ENCODE measurements at regions not wholly inside any gene's neighbourhood (a gene's known extent, or its start where the extent isn't known, plus 50 kb on each side); places are given as distances from the start of the nearest gene placed in this dataset.

DNA sequence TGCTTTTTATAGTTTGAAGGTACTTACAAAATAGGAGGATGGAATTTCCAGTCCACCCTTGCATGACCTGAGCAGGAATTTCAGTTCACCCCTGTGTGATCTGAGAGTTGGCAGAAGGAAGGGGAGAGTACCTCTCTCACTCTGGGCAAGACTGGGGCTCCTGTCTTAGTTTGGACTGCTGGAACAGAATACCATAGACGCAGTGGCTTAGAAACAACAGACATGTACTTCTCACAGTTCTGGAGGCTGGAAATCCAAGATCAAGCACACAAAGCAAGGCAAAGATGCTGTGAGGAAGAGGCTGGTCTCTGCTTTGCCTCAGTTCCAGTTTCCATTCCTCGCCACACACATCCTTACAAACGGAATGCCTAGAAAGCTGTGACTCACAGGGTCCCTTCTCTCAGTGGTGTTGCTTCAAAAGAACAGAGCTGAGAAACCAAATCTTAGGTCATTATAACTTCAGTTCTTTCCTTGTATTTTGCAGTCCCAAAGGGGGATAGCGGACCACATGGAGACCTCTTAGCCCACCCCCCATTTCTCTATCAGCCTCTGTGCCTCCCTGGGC lies 108.8 kb upstream of the HAAO start:
- peaks cover 6 to 20% of the 10 kb centered on the region in 2 donors for H3K4me1 ChIP-seq (ENCODE audit: control insufficient read depth in 2 of 2, insufficient read depth in 2 of 2, low read length in 2 of 2)
- no peaks in the 10 kb centered on the region for H3K9me3 ChIP-seq (ENCODE audit: control insufficient read depth in 2 of 2, low read length in 2 of 2)
- H3K4me3 ChIP-seq (ENCODE audit: low read length in 2 of 2): no peak overlapping the region
- no peaks in the 10 kb centered on the region for H3K27me3 ChIP-seq (ENCODE audit: control insufficient read depth in 2 of 2, insufficient read depth in 2 of 2, low read length in 2 of 2)
- H3K36me3 ChIP-seq (ENCODE audit: control insufficient read depth in 2 of 2, insufficient read depth in 2 of 2, low read length in 2 of 2): no peaks in the 10 kb centered on the region
- H3K9ac ChIP-seq (ENCODE audit: low read depth in 1 of 2, low read length in 2 of 2): no peak overlapping the region
- H3K27ac ChIP-seq (ENCODE audit: low read depth in 2 of 2, low read length in 2 of 2): peak overlapping the region; percentile 3 to 34

DNA sequence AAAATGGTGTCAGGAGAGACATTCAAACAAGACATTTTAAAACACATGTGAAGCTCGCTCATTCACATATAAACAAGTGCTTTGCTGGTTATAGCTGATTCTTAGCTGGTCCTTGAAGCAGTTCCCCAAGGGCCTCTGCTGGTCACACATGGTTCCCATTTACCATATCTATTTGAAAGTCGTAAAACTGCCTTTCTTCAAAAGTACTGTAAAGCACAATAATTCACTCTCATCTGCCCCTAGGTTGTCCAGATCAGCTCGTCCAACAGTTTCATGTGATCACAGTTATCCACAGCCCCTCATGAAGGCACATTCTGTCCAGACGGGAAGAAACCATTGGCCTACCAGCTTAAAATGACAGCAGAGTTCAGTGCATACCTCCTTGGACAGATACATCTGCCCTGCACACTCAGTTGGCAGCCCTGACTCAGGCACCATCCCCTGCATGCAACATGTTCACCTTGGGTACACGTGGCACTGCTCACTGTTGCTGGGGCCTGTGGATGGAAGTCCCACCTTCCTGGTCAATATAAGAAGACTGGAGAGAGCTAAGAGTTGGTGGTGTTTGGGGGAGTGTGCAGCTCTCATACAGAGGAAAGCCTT lies 108.0 kb upstream of the HAAO start:
- Histone ChIP-seq H3K9me3 (ENCODE audit: control insufficient read depth in 2 of 2, low read length in 2 of 2) (no peaks in the 10 kb centered on the region), H3K4me3 (ENCODE audit: low read length in 2 of 2) (no peak overlapping the region), H3K27ac (ENCODE audit: low read depth in 2 of 2, low read length in 2 of 2) (no peak overlapping the region), H3K9ac (ENCODE audit: low read depth in 1 of 2, low read length in 2 of 2) (no peak overlapping the region), H3K36me3 (ENCODE audit: control insufficient read depth in 2 of 2, insufficient read depth in 2 of 2, low read length in 2 of 2) (no peaks in the 10 kb centered on the region), H3K27me3 (ENCODE audit: control insufficient read depth in 2 of 2, insufficient read depth in 2 of 2, low read length in 2 of 2) (no peaks in the 10 kb centered on the region), H3K4me1 (ENCODE audit: control insufficient read depth in 2 of 2, insufficient read depth in 2 of 2, low read length in 2 of 2) (peaks cover under 1 to 13% of the 10 kb centered on the region in 2 donors)

GRCh38 chr2:42897358-42897757 lies 105.0 kb upstream of the HAAO start:
- Histone ChIP-seq H3K27ac (ENCODE audit: low read depth in 2 of 2, low read length in 2 of 2) (no peak overlapping the region), H3K4me3 (ENCODE audit: low read length in 2 of 2) (no peak overlapping the region), H3K27me3 (ENCODE audit: control insufficient read depth in 2 of 2, insufficient read depth in 2 of 2, low read length in 2 of 2) (no peaks in the 10 kb centered on the region), H3K9ac (ENCODE audit: low read depth in 1 of 2, low read length in 2 of 2) (no peak overlapping the region), H3K4me1 (ENCODE audit: control insufficient read depth in 2 of 2, insufficient read depth in 2 of 2, low read length in 2 of 2) (peaks cover 0 to 10% of the 10 kb centered on the region in 2 donors), H3K9me3 (ENCODE audit: control insufficient read depth in 2 of 2, low read length in 2 of 2) (no peaks in the 10 kb centered on the region), H3K36me3 (ENCODE audit: control insufficient read depth in 2 of 2, insufficient read depth in 2 of 2, low read length in 2 of 2) (no peaks in the 10 kb centered on the region)

DNA sequence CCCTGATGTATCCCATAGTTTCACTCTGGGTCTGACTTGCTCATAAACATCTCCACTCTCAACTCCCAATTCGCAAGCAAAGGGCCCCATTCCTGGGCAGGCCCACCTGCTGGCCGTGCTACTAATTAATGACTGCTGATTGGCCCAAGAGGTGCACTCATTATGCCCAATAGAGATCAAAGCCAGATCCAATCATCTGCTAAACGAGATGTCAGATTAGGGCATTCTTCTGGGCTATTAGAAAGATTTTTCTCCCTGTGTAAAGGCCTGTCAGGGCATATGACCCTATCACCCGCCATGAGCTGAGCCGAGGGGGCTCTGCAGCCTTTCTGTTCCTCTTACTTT lies 103.4 kb upstream of the HAAO start:
- Histone ChIP-seq H3K9ac (ENCODE audit: low read depth in 1 of 2, low read length in 2 of 2) (no peak overlapping the region), H3K27me3 (ENCODE audit: control insufficient read depth in 2 of 2, insufficient read depth in 2 of 2, low read length in 2 of 2) (no peaks in the 10 kb centered on the region), H3K4me1 (ENCODE audit: control insufficient read depth in 2 of 2, insufficient read depth in 2 of 2, low read length in 2 of 2) (peaks cover 0 to 4% of the 10 kb centered on the region in 2 donors), H3K4me3 (ENCODE audit: low read length in 2 of 2) (no peak overlapping the region), H3K9me3 (ENCODE audit: control insufficient read depth in 2 of 2, low read length in 2 of 2) (no peaks in the 10 kb centered on the region), H3K36me3 (ENCODE audit: control insufficient read depth in 2 of 2, insufficient read depth in 2 of 2, low read length in 2 of 2) (no peaks in the 10 kb centered on the region), H3K27ac (ENCODE audit: low read depth in 2 of 2, low read length in 2 of 2) (no peak overlapping the region)

DNA sequence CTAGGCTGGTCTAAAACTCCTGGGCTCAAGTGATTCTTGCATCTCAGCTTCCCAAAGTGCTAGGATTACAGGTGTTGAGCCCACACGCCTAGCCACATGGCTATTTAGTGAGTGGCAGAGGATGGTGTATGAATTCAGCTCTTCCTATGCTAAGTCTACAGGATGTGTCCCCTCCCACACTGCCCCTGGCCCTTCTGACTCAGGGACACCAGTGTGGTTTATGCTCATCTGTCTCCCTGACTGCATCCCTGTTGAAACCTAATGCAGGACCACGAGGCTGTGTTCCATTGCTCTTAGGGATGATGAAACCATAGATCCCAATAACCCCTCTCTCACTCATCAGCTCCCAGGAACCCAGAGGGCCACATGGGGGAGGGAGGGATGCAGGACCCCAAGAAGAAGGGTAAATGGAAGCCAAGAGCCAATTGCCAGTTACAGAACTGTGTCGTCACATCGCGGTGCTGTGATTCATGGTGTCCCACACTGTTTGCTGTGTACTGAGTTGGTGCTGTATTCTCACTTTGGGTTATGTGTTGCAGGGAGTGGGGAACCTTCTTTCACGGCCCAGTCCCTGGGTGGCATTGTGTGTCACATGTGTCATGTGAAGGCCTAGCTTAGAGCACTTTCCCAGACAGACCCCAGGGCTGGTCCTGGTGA lies 102.9 kb upstream of the HAAO start:
- no peaks in the 10 kb centered on the region for H3K36me3 ChIP-seq (ENCODE audit: control insufficient read depth in 2 of 2, insufficient read depth in 2 of 2, low read length in 2 of 2)
- no peak overlapping the region for H3K27ac ChIP-seq (ENCODE audit: low read depth in 2 of 2, low read length in 2 of 2)
- no peaks in the 10 kb centered on the region for H3K9me3 ChIP-seq (ENCODE audit: control insufficient read depth in 2 of 2, low read length in 2 of 2)
- H3K4me3 ChIP-seq (ENCODE audit: low read length in 2 of 2): no peak overlapping the region
- peaks cover 0 to under 1% of the 10 kb centered on the region in 2 donors for H3K4me1 ChIP-seq (ENCODE audit: control insufficient read depth in 2 of 2, insufficient read depth in 2 of 2, low read length in 2 of 2)
- H3K9ac ChIP-seq (ENCODE audit: low read depth in 1 of 2, low read length in 2 of 2): no peak overlapping the region
- H3K27me3 ChIP-seq (ENCODE audit: control insufficient read depth in 2 of 2, insufficient read depth in 2 of 2, low read length in 2 of 2): no peaks in the 10 kb centered on the region

DNA sequence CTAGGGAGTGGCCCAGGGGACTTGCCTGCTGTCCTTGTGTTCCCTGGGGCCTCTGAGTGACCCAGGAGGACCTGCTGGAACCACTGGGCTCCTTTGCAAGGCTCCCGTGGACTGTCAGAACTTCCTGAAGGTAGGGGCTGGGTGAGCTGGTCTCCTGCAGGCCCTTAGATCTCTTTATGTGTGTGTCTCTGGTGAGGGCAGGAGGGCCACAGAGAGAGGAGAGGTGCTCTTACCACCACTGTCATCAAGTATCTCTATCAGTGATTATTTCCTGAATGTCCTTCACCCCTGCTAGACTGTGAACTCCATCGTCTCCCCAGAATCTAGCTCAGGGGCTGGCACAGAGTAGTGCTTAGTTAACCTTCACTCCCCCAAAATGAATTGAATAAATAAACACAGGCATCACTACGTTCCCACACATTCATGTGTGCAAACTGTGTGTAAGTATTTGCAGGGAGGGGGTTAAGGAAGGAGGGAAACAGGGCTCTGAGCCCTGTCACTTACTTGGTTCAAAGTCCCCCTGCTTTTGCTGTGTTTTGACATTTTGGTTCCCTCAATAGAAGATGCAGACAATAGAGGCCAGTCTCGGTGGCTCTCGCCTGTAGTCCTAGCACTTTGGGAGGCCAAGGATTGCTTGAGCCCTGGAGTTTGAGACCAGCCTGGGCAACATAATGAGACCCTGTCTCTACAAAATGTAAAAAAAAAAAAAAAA lies 100.8 kb upstream of the HAAO start:
- no peaks in the 10 kb centered on the region for H3K27me3 ChIP-seq (ENCODE audit: control insufficient read depth in 2 of 2, insufficient read depth in 2 of 2, low read length in 2 of 2)
- no peaks in the 10 kb centered on the region for H3K9me3 ChIP-seq (ENCODE audit: control insufficient read depth in 2 of 2, low read length in 2 of 2)
- H3K4me3 ChIP-seq (ENCODE audit: low read length in 2 of 2): no peak overlapping the region
- no peaks in the 10 kb centered on the region for H3K36me3 ChIP-seq (ENCODE audit: control insufficient read depth in 2 of 2, insufficient read depth in 2 of 2, low read length in 2 of 2)
- no peak overlapping the region for H3K27ac ChIP-seq (ENCODE audit: low read depth in 2 of 2, low read length in 2 of 2)
- H3K9ac ChIP-seq (ENCODE audit: low read depth in 1 of 2, low read length in 2 of 2): no peak overlapping the region
- no peaks in the 10 kb centered on the region for H3K4me1 ChIP-seq (ENCODE audit: control insufficient read depth in 2 of 2, insufficient read depth in 2 of 2, low read length in 2 of 2)

DNA sequence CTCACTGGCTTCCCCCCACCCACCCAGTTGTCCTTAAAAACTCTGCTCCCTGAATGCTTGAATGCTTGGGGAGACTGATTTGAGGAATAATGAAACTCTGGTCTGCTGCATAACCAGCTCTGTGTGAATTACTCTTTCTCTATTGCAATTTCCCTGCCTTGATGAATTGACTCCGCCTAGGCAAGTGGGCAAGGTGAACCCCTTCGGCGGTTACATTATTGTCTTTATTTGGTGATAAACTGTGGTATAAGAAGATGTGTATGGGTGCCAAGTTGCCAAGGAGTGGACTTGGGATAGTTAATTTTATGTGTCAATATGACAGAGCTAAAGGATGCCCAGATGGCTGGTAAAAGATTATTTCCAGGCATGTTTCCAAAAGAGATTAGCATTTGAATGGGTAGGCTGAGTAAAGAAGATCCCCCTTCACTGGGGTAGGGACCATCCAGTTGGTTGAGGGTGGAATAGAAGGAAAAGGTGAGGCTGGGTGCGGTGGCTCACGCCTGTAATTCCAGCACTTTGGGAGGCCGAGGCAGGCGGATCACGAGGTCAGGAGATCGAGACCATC lies 98.5 kb upstream of the HAAO start:
- H3K4me1 ChIP-seq (ENCODE audit: control insufficient read depth in 2 of 2, insufficient read depth in 2 of 2, low read length in 2 of 2): no peaks in the 10 kb centered on the region
- H3K36me3 ChIP-seq (ENCODE audit: control insufficient read depth in 2 of 2, insufficient read depth in 2 of 2, low read length in 2 of 2): no peaks in the 10 kb centered on the region
- H3K27ac ChIP-seq (ENCODE audit: low read depth in 2 of 2, low read length in 2 of 2): no peak overlapping the region
- no peaks in the 10 kb centered on the region for H3K27me3 ChIP-seq (ENCODE audit: control insufficient read depth in 2 of 2, insufficient read depth in 2 of 2, low read length in 2 of 2)
- H3K4me3 ChIP-seq (ENCODE audit: low read length in 2 of 2): no peak overlapping the region
- H3K9me3 ChIP-seq (ENCODE audit: control insufficient read depth in 2 of 2, low read length in 2 of 2): no peaks in the 10 kb centered on the region
- no peak overlapping the region for H3K9ac ChIP-seq (ENCODE audit: low read depth in 1 of 2, low read length in 2 of 2)

- H3K27ac ChIP-seq (ENCODE audit: low read depth in 2 of 2, low read length in 2 of 2): no peak overlapping the region
Measured at GRCh38 chr2:42888321-42889245, 96.2 kb upstream of the HAAO start.

GRCh38 chr2:42886921-42887320 lies 94.5 kb upstream of the HAAO start:
- no peak overlapping the region for H3K27ac ChIP-seq (ENCODE audit: low read depth in 2 of 2, low read length in 2 of 2)

More at GRCh38 chr2:42888321-42889245, 96.2 kb upstream of the HAAO start:
- Histone ChIP-seq H3K4me3 (ENCODE audit: low read length in 2 of 2) (no peak overlapping the region), H3K27me3 (ENCODE audit: control insufficient read depth in 2 of 2, insufficient read depth in 2 of 2, low read length in 2 of 2) (no peaks in the 10 kb centered on the region), H3K36me3 (ENCODE audit: control insufficient read depth in 2 of 2, insufficient read depth in 2 of 2, low read length in 2 of 2) (no peaks in the 10 kb centered on the region), H3K9me3 (ENCODE audit: control insufficient read depth in 2 of 2, low read length in 2 of 2) (no peaks in the 10 kb centered on the region), H3K9ac (ENCODE audit: low read depth in 1 of 2, low read length in 2 of 2) (no peak overlapping the region), H3K4me1 (ENCODE audit: control insufficient read depth in 2 of 2, insufficient read depth in 2 of 2, low read length in 2 of 2) (no peaks in the 10 kb centered on the region)

More at GRCh38 chr2:42886921-42887320, 94.5 kb upstream of the HAAO start:
- H3K27me3 ChIP-seq (ENCODE audit: control insufficient read depth in 2 of 2, insufficient read depth in 2 of 2, low read length in 2 of 2): no peaks in the 10 kb centered on the region
- H3K4me3 ChIP-seq (ENCODE audit: low read length in 2 of 2): no peak overlapping the region
- H3K36me3 ChIP-seq (ENCODE audit: control insufficient read depth in 2 of 2, insufficient read depth in 2 of 2, low read length in 2 of 2): no peaks in the 10 kb centered on the region
- H3K9ac ChIP-seq (ENCODE audit: low read depth in 1 of 2, low read length in 2 of 2): no peak overlapping the region
- H3K9me3 ChIP-seq (ENCODE audit: control insufficient read depth in 2 of 2, low read length in 2 of 2): no peaks in the 10 kb centered on the region
- H3K4me1 ChIP-seq (ENCODE audit: control insufficient read depth in 2 of 2, insufficient read depth in 2 of 2, low read length in 2 of 2): no peaks in the 10 kb centered on the region

Data from mucosa of rectum (tissue), 2 donors.